HCEC 1CT (cell line): ENCODE measurements at regions not wholly inside any gene's neighbourhood (a gene's known extent, or its start where the extent isn't known, plus 50 kb on each side); places are given as distances from the start of the nearest gene placed in this dataset.
"Not testable (repeated sequence)": the region's sequence is repeated elsewhere in the genome, so short reads cannot be mapped to it uniquely, and the experiment has no call there.

Experiments used
- DNase-seq: peaks from one replicate; pipeline ENCODE4 v3.0.0-alpha.2; 2017

DNA sequence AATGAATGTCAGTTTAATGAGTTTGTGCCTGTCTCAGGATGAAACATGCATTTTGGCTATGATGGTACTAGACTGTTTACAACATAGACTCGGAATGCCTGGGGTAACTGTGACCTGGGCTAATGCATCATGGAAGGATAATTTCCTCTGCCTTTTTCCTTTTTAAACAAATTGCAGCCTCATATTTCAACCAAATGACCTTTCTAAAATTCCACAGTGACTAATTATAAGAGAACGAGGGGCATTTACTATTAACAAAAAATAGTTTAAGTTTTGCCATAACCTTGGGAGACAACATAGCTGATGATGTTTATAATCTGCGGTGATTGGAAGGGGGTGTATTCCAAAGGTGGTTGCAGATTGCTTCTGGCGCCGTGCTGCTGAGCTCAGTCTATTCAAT lies 1140.5 kb downstream of the GALC start:
- peak; percentile 76 for DNase-seq

DNA sequence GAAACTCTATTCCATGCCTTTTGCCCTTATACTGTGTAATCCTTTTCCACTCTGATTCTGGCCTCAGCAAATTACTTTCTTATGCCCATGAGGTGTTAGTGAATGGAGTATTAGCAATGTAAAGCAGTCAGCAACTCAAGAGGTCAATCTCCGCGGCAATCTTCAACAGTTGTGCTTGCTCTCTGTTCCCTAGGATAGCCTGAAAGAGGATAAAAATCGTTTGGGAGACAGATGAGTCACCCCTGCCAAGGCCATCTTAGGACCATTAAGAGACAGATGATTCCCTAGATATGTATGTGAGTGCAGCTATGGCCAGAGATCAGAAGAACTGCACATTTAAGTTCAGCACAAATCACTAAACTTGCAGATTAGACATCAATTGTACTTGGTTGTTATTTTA lies 1145.8 kb downstream of the GALC start:
- no peak for DNase-seq

DNA sequence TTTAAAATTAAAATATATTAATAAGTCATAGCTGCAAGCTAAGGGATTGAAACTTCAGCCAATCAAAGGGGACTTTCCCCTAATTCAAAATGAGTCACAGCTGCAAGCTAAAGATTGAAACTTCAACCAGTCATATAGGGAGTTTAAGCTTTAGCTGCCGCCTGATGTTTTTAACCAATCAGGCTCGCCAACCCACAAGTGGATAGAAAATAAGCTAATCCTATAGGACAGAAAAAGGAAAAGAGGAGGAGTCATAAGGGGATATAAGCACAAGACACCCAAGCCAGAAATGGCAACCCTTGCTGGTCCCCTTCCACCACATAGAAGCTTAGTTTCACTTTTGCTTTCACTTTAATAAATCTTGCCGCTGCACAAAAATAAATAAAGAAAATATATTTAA lies 1154.6 kb downstream of the GALC start:
- DNase-seq, result no peak

DNA sequence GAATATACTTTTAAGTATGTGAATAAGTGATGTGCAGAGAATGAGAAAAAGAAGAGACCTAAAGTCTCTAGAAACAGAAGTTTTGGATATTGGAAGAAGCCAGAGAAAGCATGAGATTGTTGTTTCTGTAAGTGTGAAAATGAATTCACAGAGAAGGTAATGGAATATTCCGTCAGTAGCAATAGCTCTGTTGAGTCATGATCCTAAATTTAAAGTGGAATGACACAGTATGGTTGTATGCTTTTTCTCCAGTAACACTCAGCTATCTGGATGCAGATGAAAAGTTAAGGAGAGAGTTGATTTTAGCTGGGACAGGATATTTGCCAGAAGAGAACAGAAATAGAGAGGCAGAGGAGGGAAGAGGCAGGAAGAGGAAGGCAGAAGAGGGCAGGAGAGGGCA lies 1166.3 kb downstream of the GALC start:
- no peak for DNase-seq

DNA sequence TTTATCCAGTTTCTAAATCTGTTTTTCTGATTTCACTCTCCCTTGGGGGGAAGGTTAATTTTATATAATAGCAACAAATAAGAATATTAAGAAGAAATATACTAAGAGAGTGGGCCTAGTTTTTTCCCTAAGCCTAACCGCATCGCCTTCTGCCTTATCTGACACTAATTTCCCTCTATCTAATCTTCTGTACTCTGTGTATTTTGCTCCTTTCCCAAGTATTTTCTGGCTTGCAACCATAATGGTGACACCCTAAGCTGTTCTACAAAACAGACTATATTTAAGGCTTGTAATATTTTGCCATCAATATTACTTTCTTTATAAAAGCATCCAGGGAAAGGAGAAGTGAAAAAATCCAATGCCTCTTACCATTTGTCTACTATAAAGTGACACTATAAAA lies 1168.8 kb downstream of the GALC start:
- no peak for DNase-seq

DNA sequence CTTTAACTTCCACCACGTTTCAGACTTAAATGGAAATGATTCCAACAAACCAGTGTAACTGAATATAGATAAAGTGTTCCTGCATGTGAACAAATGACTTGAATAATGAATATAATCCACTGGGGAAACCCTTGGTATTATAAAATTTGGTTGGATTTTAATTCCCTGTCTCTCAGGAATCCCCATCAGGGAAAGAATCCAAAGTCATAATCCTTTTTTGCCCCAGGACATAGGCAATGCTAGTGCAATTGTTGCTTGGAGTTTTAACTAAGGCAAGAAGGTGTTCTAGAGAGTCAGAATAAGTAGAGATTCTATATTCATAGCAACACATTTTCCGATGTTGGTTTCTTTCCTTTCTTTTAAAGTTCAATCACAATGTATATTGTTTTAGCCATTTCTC lies 1169.4 kb downstream of the GALC start:
- no peak for DNase-seq

DNA sequence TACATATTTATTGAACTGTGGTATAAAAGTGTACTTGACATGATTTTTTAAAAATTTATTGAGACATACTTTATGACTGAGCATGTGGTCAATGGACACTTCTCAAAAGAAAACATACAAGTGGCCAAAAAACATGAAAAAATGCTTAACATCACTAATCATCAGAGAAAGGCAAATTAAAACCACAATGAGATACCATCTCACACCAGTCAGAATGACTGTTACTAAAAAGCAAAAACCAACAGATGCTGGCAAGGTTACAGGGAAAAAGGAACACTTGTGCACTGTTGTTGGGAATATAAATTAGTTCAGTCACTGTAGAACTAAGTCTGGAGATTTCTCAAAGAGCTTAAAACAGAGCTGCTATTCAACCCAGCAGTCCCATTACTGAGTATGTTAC lies 1177.6 kb downstream of the GALC start:
- no peak for DNase-seq

DNA sequence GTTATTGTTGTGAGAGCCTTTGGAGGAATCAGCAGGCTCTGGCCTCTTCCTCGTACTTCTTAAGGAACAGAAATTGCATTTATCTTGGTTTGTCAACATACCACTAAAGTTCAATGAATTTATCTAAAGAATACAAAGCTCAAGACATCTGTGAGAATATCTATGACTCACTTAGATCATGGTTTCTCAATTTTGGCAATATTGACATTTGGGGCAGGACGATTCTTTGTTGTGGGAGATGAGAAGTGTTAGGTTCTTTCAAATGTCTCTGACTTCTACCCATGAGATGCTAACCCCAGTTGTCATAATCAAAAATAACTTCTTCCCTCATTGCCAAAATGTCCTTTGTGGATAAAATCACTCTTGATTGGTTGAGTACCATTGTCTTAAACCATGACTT lies 1190.3 kb downstream of the GALC start:
- DNase-seq, result no peak

DNA sequence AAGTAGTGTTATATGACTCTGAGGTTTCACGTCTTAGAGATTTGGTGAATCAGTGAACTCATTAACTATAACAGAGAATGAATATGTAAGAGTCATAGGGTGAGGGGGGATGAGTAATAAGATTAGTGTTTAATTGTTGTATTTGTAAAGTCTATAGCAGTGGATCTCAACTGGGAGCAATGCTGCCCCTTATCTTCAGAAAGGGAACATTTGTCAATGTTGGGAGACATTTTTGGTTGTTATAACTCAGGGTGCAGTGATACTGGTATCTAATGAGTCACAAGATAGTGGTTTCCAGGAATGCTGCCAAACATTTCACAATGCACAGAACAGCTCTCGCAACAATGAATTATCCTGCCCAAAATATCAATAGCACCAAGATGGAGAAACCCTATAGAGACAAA lies 1193.7 kb downstream of the GALC start:
- peak; percentile 87 for DNase-seq

DNA sequence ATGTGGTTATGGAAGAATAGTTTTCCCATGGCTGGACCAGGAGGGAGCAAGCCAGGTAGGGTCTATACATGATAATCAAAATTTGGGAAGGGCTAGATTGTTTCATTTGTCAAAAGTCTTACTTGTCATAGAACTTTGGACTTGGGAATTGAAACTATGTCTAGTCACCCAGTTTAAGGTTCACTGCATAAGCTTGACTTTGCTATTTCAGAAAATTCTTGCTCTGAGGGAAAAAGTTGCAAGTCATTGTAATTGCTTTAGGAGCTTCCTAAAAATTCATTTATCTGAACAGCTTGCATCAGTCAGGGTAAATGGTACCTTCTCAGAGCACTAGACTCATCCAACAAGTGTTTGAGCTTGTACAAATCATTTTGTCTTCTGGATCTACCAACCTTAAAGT lies 1194.7 kb downstream of the GALC start:
- no peak for DNase-seq

DNA sequence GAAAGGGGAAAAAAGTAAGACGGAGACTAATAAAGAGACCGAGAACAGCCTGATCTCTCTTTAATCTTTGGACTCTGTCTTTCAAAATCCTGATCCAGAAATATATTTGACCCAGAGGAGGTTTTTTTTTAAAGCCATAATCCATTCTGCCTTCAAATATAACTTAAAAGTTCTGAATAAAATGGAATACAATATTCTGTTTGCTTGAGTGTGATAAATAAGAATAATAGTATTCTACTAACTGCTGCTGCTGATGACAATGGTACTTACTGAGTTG lies 1196.0 kb downstream of the GALC start:
- DNase-seq, result no peak

DNA sequence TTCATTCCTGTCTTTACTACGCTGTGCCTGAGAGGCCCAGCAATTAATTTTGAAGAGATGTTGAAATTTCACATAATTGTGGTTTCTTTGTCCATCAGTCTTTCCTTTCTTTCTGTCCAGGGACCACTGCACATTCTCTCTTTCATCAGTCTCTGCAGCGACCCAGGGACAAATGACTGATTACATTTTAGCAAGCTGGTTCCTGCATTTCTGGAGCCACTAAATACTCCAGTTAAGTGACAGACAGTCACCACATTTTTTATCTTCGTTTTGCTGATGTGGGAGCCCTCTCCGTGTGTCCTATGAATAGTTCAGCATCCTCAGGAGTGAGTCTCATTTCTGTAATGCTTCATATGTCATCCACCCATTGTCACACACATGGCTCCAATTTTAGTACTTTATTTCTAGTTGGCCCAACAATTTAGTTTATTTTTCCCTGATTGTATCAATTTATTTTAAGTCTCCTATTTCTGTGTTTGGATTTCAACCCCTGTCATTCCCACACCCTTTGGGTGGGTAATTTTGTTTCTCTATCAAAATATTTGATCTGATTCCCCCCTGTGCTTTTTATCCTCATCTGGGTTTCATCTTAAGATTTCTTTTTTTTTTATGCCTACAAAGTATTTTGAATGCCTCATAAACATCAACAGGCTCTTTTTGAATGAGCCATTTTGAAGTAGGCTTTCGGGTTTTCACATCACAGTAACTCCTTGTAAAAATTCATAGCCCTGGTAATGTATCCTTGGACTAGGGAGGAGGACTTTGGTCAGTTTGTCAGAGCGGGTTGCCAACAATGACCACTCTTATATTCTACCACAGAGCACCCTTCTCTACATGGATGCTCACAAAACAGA lies 1196.5 kb downstream of the GALC start:
- no peak for DNase-seq

DNA sequence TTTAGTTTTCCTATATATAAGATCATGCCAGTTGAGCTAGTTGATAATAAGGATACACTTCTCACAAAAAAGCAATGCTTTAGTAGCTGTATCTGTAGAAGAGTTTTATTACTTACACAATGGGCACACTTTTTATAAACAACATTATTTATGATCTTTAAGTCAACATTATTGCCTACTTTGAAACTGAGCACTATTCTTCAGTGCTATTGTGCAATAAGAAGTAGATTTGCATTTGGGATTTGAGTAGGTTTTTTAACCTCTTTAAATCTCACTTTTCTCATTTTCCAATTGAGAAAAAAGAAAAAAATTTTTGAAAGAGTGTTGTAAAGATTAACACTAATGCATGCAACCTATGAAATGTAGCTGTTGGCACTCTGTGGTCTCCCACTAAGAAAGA lies 1198.3 kb downstream of the GALC start:
- DNase-seq, result no peak

DNA sequence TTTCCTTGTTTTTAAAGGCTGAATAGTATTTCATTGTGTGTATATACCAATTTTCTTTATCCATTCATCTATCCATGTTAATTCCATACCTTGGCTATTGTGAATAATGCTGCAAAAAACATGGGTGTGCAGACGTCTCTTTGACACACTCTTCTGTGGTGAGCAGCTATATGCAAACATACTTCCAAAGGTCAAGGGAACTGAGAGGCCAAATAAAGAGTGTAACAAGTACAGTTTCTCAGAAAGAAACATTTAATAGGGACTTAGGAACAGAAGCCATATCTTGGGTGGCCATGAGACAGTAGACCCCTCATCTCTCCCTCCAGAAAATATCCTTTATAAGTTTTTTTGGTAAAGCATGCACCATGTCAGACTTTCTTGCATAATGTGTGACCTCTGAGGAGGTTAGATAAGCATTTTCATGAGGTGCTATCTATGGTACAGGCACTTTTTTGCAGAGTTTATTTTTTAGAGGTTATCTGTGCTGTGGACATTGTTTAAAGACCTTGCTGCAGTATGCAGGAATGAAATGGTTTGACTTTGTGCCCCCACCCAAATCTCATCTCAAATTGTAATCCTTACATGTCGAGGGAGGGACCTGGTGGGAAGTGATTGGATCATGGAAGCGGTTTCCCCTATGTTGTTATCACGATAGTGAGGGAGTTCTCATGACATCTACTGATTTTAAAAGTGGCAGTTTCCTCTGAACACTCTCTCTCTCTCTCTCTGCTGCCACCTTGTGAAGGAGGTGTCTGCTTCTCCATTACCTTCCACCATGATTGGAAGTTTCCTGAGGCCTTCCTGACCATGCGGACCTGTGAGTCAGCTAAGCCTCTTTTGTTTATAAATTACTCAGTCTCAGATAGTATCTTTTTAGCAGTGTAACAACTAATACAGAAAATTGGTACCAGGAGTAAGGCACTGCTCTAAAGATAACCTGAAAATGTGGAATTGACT lies 1202.3 kb downstream of the GALC start:
- DNase-seq, result no peak

DNA sequence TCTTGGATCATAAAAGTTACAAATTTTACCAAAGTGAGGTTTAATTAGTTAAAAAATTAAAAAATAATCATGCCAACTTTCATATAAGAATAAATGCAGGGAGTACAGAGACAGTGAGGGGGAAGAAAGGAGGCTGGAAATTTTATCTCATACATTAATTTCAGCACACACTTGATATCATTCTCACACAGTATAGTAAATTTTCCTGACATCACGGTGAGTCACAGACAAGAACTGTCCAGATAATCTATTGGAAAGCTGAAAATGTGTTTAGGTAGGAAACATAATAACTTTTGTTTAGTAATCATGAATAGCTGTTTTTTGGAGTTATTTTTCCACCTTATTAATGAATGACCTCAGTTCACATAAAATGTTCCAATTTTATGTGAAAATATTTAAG lies 1204.8 kb downstream of the GALC start:
- DNase-seq, result peak; percentile 21

DNA sequence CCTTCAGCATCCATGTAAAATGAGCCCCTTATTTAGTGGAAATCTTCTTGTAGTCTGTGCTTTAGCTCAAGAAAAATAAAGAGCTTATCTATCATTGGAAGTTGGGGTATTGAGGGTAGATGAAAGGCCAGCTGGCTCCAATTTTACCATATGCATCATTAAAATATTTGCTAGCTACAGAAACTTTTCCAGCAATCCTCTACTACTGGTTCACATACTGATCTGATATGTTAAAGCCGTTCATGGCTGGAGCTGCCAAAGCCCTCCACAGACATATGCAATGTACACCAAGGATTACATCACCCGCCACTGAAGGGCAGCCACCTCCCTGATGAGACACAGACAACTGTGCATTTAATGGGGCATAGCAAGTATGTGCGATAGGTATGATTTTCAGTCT lies 1205.3 kb downstream of the GALC start:
- peak; percentile 33 for DNase-seq

DNA sequence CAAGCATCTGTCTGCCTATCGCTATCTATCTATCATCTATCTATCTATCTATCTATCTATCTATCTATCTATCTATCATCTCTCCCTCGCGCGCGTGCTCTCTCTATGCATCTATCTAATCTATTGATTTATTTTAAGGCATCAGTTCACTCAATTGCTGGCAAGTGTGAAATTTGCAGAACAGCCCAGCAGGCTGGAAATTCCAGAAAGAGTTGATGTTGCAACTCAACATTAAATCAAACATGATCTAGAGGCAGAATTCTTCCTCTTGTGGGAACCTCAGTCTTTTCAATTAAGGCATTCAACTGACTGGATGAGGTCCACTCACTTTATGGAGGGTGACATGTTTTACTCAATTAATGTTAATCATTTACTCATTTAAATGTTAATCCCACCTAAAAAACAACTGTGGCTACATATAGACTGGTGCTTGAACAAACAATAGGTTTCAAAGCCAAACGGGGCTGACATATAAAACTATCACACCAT lies 1210.8 kb downstream of the GALC start:
- no peak for DNase-seq

DNA sequence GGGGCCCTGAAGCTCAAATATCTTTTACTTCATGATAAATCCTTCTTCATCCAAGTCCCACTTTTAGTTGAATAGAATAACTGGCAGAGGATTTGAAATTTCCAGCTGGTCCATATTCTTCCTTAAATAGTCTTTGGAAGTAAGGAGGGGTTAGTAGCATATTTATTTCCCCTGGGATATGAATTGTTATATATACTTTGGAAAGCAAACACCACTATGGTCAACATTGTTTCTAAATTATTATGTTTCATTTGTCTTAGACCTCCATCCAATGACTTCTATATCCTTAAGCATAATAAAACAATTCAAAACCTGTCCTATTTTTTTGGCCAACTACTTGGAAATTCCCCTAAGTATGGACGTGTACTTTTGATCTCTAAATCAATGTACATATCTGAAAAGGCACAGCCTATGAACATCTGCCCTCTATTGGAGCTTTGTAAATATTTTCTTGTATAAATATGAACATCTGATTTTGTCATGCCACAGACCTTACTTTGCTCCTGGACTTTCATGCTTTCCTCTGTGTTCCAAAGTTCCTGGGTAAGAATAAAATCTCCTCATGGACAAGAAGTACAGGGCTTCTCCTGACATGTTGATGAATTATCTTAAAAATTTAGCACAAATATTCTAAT lies 1212.0 kb downstream of the GALC start:
- DNase-seq, result no peak

DNA sequence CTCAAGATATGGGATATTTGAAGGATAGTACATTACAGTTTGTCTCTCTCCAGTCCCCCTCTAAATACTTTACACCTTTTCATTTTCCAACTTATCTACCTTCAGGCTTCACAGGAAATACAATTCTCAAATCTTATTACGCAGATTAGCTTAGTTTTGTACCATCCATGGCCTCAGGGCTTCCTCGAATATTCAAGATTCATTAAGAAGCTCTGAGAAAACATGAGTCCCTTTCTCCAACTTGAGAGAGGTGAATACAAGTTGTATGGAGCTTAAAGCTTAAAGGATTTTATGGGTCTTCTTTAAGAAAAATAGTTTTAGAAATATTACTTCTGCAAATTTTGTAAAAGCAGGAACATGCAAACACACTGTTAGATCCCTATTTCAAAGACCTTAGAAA lies 1212.5 kb downstream of the GALC start:
- DNase-seq, result no peak

DNA sequence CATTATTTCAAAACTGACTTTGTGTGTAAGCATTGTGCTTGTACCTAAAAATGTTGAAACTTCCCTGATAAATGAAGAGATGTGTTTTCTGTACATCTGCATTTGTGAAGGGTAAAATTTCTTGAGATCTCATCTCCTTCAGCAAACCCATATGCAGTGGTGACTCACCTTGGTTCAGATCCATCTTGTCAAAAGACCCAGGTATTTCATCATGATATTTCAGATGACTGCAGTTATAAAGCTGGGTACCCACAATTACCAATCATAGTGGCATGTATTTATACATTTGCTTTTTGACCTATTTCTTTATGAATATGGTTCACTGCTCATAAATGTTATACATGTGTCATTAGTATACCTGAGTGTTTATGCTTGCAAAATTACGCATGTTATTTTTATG lies 1213.6 kb downstream of the GALC start:
- no peak for DNase-seq

DNA sequence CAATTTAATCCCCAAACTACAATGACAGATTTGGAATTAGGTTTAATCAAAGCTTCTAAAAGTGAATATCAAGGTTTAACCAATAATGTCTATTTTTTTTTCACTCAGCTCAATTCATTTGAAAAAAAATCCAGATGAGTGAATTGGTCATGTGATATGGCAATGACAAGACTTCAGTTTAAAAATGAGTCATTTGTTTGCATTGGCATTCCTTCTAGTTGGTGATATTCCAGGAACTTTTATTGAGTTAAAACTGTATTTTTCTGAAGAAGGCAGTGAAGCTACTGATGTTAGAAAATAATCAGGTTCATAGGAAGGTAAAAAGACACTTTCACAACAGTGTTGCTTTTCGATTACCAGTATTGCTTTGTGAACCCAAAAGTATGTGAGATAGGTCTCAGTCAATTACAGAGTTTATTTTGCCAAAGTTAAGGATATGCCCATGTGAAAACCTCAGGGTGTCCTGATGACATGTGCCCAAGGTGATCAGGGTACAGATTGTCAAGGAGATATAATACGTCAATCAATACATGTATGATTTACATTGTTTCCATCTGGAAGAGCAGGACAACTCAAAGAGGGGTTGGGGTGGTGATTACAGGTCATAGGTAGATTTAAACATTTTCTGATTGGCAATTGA lies 1214.9 kb downstream of the GALC start:
- peak; percentile 58 for DNase-seq

DNA sequence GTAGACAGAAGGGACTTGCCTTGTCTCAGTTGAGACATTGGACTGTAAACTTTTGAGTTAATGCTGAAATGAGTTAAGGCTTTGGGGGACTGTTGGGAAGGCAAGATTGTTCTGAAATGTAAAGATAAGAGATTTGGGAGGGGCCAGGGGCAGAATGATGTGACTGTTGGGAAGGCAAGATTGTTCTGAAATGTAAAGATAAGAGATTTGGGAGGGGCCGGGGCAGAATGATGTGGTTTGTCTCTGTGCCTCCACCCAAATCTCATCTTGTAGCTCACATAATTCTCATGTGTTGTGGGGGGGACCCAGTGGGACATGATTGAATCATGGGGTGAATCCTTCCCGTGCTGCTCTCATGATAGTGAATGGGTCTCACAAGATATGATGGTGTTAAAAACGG lies 1217.1 kb downstream of the GALC start:
- DNase-seq, result not testable (repeated sequence)

DNA sequence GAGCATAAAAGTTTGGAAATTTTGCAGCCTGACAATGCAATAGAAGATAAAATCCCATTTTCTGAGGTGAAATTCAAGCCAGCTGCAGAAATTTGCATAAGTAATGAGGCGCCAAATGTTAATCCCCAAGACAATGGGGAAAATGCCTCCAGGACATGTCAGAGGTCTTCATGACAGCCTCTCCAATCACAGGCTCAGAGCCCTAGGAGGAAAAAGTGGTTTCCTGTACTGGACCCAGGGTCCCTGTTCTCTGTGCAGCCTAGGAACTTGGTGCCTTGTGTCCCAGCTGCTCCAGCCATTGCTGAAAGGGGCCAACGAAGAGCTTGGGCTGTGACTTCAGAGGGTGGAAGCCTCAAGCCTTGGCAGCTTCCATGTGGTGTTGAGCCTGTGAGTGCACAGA lies 1218.1 kb downstream of the GALC start:
- DNase-seq, result no peak
